WERI-Rb-1 (cell line): ENCODE measurements at regions not wholly inside any gene's neighbourhood (a gene's known extent, or its start where the extent isn't known, plus 50 kb on each side); places are given as distances from the start of the nearest gene placed in this dataset.

Source experiments
- DNase-seq: peaks from one replicate; pipeline ENCODE4 v3.0.0-alpha.2; 2020
- H3K27ac ChIP-seq: fragments of 250-450 bp; sonication (Bioruptor Pico); 2 replicates; pipeline ENCODE4 v1.5.1; 2020; ENCODE audit warnings: mild to moderate bottlenecking, moderate library complexity
- H3K27me3 ChIP-seq: fragments of 250-450 bp; sonication (Bioruptor Pico); 2 replicates; pipeline ENCODE4 v1.5.1; 2021; ENCODE audit warnings: mild to moderate bottlenecking, low read depth, moderate library complexity; ENCODE audit not compliant: insufficient read depth, severe bottlenecking
- H3K36me3 ChIP-seq: fragments of 250-450 bp; sonication (Bioruptor Pico); 2 replicates; pipeline ENCODE4 v1.5.1; 2020; ENCODE audit warnings: mild to moderate bottlenecking, moderate library complexity
- H3K4me3 ChIP-seq: 2 replicates; pipeline ENCODE4 v1.5.1; 2011; ENCODE audit warnings: low read depth, mild to moderate bottlenecking, control low read depth, low read length
- H3K9me3 ChIP-seq: fragments of 250-450 bp; sonication (Bioruptor Pico); 2 replicates; pipeline ENCODE4 v1.5.1; 2021; ENCODE audit warnings: mild to moderate bottlenecking, moderate library complexity; ENCODE audit not compliant: severe bottlenecking
- CTCF ChIP-seq: IDR thresholded peaks from 2 replicates; pipeline ENCODE4 v1.5.1; 2011; ENCODE audit warnings: low read depth, mild to moderate bottlenecking, control low read depth, inconsistent platforms, low read length

DNA sequence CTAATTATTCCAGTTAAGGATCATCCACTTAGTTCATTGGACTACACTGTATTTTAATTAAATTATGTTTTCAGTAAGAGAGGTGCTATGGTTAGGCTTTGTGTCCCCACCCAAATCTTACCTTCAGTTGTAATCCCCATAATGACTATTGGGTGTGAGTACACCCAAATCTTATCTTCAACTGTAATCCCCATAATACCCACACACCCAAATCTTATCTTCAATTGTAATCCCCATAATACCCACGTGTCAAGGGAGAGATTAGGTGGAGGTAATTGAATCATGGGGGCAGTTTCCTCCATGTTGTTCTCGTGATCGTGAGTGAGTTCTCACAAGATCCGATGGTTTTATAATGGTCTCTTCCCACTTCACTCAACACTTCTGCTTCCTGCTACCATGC lies 208.0 kb upstream of the PHACTR1 start:
- Histone ChIP-seq H3K9me3 (peaks cover 13% of the 10 kb centered on the region), H3K27me3 (no peaks in the 10 kb centered on the region)

GRCh38 chr6:12509060-12509459 lies 207.5 kb upstream of the PHACTR1 start:
- peaks cover 13% of the 10 kb centered on the region for H3K9me3 ChIP-seq
- H3K36me3 ChIP-seq, result no peaks in the 10 kb centered on the region
- no peak for DNase-seq
- no peak overlapping the region for H3K27ac ChIP-seq
- no peaks in the 10 kb centered on the region for H3K27me3 ChIP-seq
- no peak for TF ChIP-seq CTCF
- H3K4me3 ChIP-seq, result no peak overlapping the region

More for the DNA sequence above, 208.0 kb upstream of the PHACTR1 start:
- no peak for TF ChIP-seq CTCF
- Histone ChIP-seq H3K36me3 (no peaks in the 10 kb centered on the region), H3K4me3 (no peak overlapping the region), H3K27ac (no peak overlapping the region)
- no peak for DNase-seq

- no peak for DNase-seq
- Histone ChIP-seq H3K4me3 (no peak overlapping the region), H3K9me3 (no peaks in the 10 kb centered on the region)
Measured at GRCh38 chr6:12516070-12516469, 200.5 kb upstream of the PHACTR1 start.

GRCh38 chr6:12522347-12522746 lies 194.2 kb upstream of the PHACTR1 start:
- DNase-seq, result no peak
- Histone ChIP-seq H3K9me3 (peaks cover 10% of the 10 kb centered on the region), H3K27me3 (peaks cover 4% of the 10 kb centered on the region), H3K27ac (no peak overlapping the region), H3K36me3 (no peaks in the 10 kb centered on the region), H3K4me3 (no peak overlapping the region)
- no peak for TF ChIP-seq CTCF

More at GRCh38 chr6:12516070-12516469, 200.5 kb upstream of the PHACTR1 start:
- Histone ChIP-seq H3K27me3 (no peaks in the 10 kb centered on the region), H3K27ac (no peak overlapping the region), H3K36me3 (no peaks in the 10 kb centered on the region)
- TF ChIP-seq CTCF, result no peak

DNA sequence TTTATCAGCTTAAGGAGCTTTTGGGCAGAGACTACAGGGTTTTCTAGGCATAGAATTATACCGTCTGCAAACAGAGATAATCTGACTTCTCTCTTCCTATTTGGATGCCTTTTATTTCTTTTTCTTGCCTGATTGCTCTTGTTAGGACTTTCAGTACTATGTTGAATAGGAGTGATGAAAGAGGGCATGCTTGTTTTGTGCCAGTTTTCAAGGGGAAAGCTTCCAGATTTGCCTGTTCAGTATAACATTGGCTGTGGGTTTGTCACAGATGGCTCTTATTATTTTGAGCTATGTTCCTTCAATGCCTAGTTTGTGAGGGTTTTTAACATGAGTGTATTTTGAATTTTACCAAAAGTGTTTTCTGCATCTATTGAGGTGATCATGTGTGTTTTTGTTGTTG lies 192.8 kb upstream of the PHACTR1 start:
- H3K36me3 ChIP-seq, result no peaks in the 10 kb centered on the region
- H3K27me3 ChIP-seq, result peaks cover 4% of the 10 kb centered on the region
- no peak overlapping the region for H3K27ac ChIP-seq
- peaks cover 10% of the 10 kb centered on the region for H3K9me3 ChIP-seq
- H3K4me3 ChIP-seq, result no peak overlapping the region
- TF ChIP-seq CTCF, result no peak
- no peak for DNase-seq

- H3K27me3 ChIP-seq, result peaks cover 4% of the 10 kb centered on the region
- peaks cover 10% of the 10 kb centered on the region for H3K9me3 ChIP-seq
- no peak overlapping the region for H3K4me3 ChIP-seq
- no peak for DNase-seq
- no peaks in the 10 kb centered on the region for H3K36me3 ChIP-seq
- H3K27ac ChIP-seq, result no peak overlapping the region
- no peak for TF ChIP-seq CTCF
Measured at GRCh38 chr6:12525276-12525675, 191.3 kb upstream of the PHACTR1 start.
